ENCODE measurements at regions not wholly inside any gene's neighbourhood (a gene's known extent, or its start where the extent isn't known, plus 50 kb on each side); places are given as distances from the start of the nearest gene placed in this dataset.

DNA sequence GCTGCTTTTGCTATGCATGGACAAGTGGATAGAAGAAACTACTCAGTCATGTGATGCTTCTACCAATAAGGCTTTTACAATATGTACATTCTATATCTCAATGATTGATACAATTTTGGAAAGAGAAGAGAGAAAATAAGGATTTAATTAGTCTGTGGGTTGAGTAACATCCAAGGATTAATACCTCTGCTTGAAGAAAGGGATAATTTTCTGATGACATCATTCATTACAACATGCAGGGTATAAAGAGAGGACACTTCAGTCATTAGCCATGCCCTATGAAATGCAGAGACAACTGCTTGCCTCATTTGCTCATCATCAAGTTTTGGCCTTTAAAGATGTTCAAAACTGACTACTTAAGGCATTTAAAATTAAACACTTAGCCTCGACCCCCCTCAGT, 237.3 kb downstream of the AHR start:
- TF ChIP-seq NFRKB (IDR thresholded peaks at IDR 0.05) (no peak), FOXM1 (IDR thresholded peaks at IDR 0.05; ENCODE audit: borderline replicate concordance) (no peak), BHLHE40 (IDR thresholded peaks at IDR 0.05; ENCODE audit: borderline replicate concordance) (no peak), ARNT (IDR thresholded peaks at IDR 0.05) (no peak), HDGF (IDR thresholded peaks at IDR 0.05; ENCODE audit: borderline replicate concordance) (no peak), ELF4 (IDR thresholded peaks at IDR 0.05) (no peak), FOXK2 (IDR thresholded peaks at IDR 0.05) (no peak), FOXA1 (IDR thresholded peaks at IDR 0.05) (no peak), ZNF384 (IDR thresholded peaks at IDR 0.05) (no peak)
